HG02642 (cell line): ENCODE measurements at regions not wholly inside any gene's neighbourhood (a gene's known extent, or its start where the extent isn't known, plus 50 kb on each side); places are given as distances from the start of the nearest gene placed in this dataset.

Source experiments
- ATAC-seq: cut with Tn5 transposase; IDR thresholded peaks from one replicate; pipeline ENCODE4 v1.9.1; 2021; ENCODE audit warnings: mild to moderate bottlenecking; ENCODE audit not compliant: unreplicated experiment, poor library complexity

- no peak for ATAC-seq
Measured at GRCh38 chr7:145691377-145691914, 425.2 kb upstream of the CNTNAP2 start.

GRCh38 chr7:145681646-145682045, 435.0 kb upstream of the CNTNAP2 start:
- no peak for ATAC-seq

- no peak for ATAC-seq
Measured at GRCh38 chr7:145681159-145681558, 435.4 kb upstream of the CNTNAP2 start.

GRCh38 chr7:145665499-145666258, 450.9 kb upstream of the CNTNAP2 start:
- no peak for ATAC-seq

DNA sequence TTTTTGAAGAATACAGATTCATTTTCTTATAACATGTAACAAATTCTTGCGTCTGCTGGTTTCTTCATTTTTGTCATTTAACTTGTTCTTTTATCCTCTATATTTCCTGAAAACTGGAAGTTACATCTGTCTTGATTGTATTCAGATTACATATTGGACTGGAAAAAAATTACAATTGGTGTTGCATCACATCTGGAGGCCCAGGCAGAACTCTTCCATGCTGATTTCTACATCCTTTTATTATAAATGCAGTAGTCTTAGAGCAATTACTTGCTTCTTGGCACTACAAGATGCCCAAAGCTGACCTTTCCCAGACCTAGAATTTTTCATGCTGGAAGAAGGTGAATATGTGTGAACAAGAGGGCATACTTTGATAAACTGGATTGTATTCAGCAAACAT, 460.9 kb upstream of the CNTNAP2 start:
- ATAC-seq: no peak

DNA sequence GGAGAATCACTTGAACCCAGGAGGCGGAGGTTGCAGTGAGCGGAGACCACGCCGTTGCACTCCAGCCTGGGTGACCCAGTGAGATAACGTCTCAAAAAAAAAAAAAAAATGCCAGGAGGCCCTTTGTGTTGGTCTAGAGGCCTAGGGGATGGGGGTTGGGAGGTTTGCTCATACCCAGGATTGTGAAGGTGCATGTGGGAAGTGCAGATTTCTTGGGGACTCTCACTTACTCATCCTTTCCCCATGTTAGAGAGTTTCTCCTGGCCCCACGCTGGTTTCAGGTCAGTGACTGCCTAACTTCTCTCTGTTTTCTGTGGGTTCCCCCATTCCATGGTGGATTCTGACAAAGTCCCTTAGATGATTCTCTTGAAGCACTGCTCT, 471.5 kb upstream of the CNTNAP2 start:
- ATAC-seq: no peak

DNA sequence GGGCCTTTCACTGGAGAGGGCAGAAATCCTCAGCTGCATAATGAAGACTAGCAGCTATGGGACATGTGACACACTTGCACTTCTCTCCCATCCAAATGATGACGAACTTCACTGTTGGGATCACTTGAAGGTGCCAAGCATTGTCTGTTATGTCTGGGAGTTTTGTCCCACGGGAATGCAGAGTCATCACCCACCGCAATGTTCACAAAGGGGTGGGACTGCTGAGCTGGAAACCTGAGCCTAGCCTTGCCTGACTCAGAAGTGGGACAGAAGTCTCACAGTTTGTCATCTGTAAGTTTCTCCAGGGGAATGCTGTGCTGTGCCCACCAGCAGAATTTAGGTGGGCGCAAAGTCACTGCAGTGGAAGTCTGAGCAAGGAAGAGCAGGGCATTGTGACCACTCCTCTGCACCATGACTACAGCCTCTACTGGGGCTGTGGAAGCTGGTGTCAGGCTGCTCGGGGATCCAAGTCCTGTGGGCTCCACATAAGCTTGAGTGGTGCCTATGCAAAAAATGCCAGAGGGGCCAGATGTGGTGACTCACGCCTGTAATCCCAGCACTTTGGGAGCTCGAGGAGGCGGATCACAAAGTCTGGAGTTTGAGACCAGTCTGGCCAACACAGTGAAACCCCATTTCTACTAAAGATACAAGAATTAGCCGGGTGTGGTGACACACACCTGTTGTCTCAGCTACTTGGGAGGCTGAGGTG, 472.0 kb upstream of the CNTNAP2 start:
- ATAC-seq: no peak

- no peak for ATAC-seq
Measured at GRCh38 chr7:145643981-145644380, 472.6 kb upstream of the CNTNAP2 start.

GRCh38 chr7:145633513-145633912, 483.1 kb upstream of the CNTNAP2 start:
- ATAC-seq: no peak

DNA sequence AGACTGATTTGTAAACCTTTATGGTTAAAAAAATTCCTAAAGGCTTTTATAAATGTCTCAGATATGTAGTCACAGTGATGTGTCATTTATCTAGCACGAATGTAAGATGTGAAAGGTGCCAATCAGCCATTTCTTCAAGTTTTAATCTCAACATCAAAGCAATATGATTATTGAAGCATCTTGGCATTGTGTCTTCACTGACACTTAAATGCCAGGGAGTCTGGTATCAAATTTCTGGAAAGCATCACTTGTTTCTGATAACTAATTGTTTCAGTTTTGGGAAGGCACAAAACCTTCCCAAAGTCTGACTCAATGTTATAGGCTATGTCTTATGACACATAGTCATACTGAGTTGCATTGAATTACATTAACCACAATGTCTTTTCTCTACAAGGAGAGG, 492.0 kb upstream of the CNTNAP2 start:
- no peak for ATAC-seq

DNA sequence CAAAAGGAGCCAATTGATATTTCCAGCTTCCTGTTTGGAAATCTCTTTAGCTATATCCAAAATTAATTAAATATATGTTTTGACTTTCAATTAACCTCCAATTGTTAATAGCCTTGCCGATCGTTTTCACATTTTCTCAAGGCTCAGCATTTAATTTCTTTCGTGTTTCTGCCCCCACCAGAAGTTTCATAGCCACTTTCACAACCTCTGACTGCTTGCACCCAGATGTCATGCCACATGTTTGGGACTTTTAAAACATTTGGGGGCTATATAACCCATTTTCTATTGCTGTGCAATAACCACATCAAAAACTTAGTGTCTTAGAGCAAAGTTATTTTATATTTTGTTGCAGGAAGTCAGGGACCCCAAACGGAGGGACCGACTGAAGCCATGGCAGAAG, 510.6 kb upstream of the CNTNAP2 start:
- ATAC-seq: no peak

DNA sequence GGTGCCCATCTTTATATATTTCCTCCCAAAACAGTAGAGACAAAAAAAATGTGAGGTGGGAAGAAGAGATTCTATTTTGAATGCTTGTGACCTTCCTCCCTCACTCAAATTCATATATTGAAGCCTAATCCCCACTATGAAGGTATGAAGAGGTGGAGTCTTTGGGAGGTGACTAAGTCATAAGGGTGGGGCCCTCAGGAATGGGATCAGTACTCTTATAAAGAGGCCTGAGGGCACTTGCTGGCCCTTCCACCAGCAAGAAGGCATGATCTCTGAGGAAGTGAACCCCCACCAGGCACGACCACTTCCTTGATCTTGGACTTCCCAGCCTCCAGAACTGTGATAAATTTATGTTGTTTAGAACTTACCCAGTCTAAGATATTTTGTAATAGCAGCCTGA, 517.2 kb upstream of the CNTNAP2 start:
- ATAC-seq: no peak

DNA sequence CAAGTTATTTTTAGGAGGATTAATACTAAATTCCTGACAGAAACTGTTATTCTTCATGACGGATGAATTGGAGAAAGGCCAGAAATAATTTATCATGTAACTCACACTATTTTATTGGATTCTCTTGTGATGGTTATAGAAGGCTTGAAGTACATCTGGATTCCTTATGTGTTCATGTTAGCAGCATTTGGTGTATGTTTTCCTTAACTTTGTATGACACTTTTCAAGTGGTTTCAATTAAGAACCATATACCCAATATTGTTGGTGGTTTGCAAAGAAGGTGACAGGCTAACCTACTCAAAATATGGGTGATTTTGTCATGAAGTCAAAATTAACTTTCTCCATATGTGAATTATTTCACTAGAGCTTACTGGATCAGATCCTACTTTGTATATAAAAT, 532.2 kb upstream of the CNTNAP2 start:
- ATAC-seq: no peak

GRCh38 chr7:145582742-145583303, 533.8 kb upstream of the CNTNAP2 start:
- ATAC-seq: no peak

DNA sequence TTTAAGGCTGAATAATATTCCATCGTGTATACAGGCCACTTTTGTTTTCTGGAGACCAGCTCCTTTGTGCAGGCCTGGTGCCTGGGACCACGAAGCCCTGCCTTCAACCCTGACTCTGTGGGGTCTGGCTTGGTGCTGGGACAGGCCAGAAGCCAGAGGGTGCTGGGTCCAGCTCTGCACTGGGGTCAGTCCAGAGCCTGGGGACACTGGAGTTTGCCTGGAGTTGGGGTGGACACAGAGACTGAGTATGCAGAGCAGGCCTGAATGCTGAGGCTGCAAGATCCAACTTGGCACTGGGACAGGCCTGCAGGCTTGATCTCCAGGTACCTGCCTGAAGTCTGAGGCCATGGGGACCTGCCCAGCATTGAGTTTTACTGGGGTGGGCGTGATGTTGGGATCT, 558.8 kb upstream of the CNTNAP2 start:
- no peak for ATAC-seq

GRCh38 chr7:145543242-145543641, 573.4 kb upstream of the CNTNAP2 start:
- ATAC-seq: no peak

DNA sequence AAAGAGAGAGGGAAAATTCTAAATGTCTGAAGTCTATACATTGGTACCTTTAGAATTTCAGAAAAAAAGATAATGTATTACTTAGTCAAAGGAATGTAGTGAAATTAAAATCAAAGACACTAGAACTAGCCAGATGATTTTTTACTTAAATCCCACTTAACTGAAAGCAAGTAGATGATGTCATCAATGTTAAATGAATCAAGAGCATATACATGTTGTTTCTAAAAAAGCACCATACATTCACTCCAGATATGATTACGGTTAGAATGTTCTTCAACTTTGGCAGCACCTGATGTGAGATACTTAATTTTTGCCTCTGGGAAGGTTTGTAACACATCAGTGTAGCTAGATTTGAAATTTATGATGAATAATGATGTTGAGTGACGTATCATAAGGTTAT, 576.7 kb upstream of the CNTNAP2 start:
- ATAC-seq: no peak

DNA sequence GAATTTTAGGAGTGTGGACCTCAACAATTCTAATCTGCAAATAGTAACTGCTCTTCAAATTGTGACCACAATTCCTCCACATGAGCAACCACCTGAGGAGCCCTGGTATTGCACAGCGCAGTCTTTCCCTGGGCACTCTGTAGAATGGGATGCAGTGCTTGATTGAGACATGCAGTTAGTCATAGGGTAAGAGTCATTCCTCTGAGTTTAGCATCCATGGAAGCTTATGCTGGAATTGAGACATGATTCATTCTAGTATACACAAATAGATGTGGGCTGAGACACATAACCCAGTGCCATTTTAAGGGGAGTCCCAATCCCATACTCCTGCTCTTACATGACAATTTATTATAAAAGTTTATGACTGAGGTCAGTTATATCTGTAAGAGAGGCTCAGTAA, 582.3 kb upstream of the CNTNAP2 start:
- no peak for ATAC-seq

DNA sequence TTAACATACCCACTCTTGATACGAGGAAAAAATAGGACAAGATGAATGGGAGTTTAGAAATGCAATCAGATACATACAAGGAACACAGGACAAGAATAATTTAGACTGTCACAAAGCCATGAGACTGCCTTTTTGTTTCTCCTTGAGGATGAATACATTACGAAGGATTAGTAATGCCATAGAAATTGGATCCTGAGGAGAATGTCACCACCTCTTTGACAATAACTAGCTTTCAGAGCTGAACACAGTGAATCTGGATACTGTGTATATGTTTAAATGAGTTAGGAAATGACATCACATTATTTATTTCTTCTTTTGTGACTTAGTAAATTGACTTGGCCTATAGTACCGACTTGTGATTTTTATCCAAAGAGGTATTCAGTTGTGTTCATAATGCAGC, 596.3 kb upstream of the CNTNAP2 start:
- ATAC-seq: no peak

DNA sequence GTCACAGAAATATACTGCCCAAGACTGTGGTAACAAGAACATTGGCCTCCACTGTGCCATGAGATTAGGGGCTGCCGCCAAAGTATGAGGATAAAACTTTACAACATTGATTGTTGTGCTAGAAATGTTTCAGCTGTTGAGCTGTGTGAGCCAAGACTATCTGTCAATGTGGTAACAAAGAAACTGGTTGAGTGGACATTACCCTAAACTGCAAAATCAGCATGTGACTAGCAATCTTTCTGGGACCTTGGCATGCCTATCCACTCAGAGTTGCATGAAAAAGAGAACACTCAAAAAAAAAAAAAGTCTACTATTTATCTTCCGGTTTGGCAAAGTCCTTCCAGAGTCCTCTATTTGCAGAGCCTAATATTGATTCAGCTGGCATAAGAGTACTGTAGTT, 605.6 kb upstream of the CNTNAP2 start:
- ATAC-seq: no peak

DNA sequence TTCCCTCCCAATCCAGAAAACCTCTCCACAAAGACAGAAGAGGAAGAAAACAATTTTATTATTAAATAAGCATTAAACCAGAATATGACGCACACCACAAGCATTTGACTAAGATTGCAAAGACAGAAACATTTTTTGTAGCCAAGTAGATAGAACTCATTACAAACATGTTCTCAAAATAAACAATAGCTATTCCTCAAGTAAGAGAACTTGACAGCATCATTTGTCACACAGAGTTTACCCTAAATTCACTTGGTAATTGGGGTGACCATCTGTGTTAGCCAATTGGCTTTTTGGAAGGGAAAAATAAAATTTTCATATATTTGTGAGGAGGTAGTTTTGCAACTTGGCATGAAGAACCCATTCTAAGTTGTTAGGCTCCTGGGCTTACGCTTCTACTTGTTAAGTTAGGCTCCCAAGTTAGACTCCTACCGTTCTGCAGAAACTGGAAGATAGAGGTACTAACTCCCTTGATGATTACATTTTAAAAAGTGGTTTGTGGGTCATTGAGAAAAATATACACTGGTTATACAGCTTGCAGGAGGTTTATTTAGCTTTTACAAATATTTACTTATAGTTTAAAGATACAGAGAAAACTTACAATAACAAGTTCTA, 618.6 kb upstream of the CNTNAP2 start:
- no peak for ATAC-seq
